Urinary bladder (tissue), 3 donors: ENCODE measurements at regions not wholly inside any gene's neighbourhood (a gene's known extent, or its start where the extent isn't known, plus 50 kb on each side); places are given as distances from the start of the nearest gene placed in this dataset.

Experiments
- DNase-seq: peaks from one replicate; pipeline ENCODE4 v3.0.0-alpha.2; 2015; ENCODE audit errors: extremely low spot score
- H3K27ac ChIP-seq: one replicate; pipeline ENCODE4 v1.5.1; 2013; ENCODE audit warnings: low read depth, mild to moderate bottlenecking, moderate library complexity
- H3K36me3 ChIP-seq: one replicate; pipeline ENCODE4 v1.6.1; 2013; ENCODE audit warnings: mild to moderate bottlenecking, moderate library complexity; ENCODE audit not compliant: insufficient read depth
- H3K4me1 ChIP-seq: one replicate; pipeline ENCODE4 v1.6.1; 2013; ENCODE audit warnings: mild to moderate bottlenecking, moderate library complexity; ENCODE audit not compliant: insufficient read depth
- H3K4me3 ChIP-seq: one replicate; pipeline ENCODE4 v1.5.1; 2013; ENCODE audit warnings: low read depth, low read length
- WGBS: extraction: QIAGEN DNeasy Blood & Tissue Kit; methylation state at CpG from one replicate; pipeline ENCODE4 v1.1.7; 2013; 5-methylcytosine and 5-hydroxymethylcytosine counted together
- donor health status: healthy with polysubstance abuse.
- donor health status: healthy.

DNA sequence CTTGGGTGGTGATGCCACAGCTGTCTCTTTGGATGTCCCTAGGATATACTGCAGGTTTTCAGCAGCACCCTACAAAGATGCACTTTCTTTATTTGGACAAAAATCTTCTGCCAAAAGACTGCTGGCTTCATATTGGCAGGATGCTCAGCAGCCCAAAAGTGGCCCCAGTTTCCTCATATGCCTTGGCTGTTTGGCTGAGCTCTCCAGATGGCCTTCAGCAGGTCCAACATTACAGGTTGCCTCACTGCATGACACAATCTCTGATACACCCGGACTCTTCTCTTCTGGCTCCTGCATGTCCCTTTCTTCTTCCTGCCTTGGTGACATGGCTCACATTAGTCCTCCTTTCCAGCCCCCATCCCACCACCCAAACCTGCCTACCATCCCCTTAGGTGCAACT lies 323.7 kb upstream of the CDH4 start:
- Histone ChIP-seq H3K4me3 (no peak overlapping the region), H3K27ac (no peak overlapping the region), H3K36me3 (no peaks in the 10 kb centered on the region), H3K4me1 (no peaks in the 10 kb centered on the region)
- WGBS, result 75% methylated on average over 1 of the region's 1 CpG
- DNase-seq, result no peak

DNA sequence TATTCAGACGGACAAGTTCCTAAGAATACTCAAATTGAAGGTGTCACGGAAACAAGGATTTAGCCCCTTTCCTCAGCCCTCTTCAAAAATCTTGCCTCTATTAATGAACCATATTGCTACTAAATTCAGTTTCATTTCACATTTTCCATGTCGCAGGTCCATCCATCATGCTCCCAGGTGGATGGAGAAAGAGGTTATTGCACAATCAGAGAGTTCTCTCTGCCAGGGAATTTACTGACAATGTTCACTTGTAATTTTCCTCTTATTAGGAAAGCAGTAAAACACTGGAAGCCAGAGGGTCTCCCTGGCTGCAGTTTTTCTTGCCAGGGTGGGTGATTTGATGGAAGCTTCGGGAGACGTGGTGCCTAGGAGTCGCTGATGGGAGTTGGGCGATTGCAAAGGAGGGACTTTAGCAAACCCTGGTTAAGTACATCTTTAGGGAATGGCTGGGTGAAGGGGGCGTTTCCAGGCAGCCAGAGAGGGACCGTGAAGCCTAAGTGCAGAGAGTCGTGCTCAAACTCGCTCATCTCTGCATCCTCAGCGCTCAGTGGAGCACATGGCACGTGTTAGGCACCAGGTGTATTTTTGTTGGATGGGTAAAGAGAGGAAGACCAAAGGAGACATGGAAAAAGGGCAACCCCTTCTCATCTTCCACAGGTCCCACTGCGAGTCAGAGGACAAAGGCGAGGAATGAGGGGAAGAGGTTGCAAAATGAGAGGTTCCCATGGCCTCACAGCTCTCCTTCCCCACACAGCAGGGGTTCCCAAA lies 321.9 kb upstream of the CDH4 start:
- WGBS, result 75% methylated on average over 15 of the region's 15 CpGs

DNA sequence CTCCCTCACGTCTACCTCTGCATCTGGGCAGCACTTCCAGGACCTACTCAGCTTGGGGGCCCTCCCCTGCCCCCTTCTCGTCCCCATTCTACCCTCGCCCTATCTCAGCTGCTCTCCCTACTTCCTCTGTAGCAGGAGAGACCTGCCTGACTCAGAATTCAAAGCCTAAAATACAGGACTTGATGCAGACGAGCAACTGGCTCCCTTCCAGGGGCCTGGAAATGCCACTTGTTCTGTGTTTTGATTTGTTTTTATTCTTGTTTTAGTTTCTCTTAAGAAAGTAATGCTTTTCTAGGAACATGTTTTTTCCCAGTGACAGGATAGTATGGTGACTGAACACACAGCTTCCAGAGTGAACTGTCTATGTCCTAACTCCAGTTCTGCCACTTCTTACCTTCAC lies 320.4 kb upstream of the CDH4 start:
- no peak for DNase-seq
- no peak overlapping the region for H3K27ac ChIP-seq
- H3K4me3 ChIP-seq, result no peak overlapping the region
- 21% methylated on average over 4 of the region's 4 CpGs for WGBS
- H3K4me1 ChIP-seq, result no peaks in the 10 kb centered on the region
- no peaks in the 10 kb centered on the region for H3K36me3 ChIP-seq

More for the DNA sequence above, 321.9 kb upstream of the CDH4 start:
- no peaks in the 10 kb centered on the region for H3K4me1 ChIP-seq
- H3K27ac ChIP-seq, result no peak overlapping the region
- no peak overlapping the region for H3K4me3 ChIP-seq
- H3K36me3 ChIP-seq, result no peaks in the 10 kb centered on the region
- DNase-seq, result no peak

DNA sequence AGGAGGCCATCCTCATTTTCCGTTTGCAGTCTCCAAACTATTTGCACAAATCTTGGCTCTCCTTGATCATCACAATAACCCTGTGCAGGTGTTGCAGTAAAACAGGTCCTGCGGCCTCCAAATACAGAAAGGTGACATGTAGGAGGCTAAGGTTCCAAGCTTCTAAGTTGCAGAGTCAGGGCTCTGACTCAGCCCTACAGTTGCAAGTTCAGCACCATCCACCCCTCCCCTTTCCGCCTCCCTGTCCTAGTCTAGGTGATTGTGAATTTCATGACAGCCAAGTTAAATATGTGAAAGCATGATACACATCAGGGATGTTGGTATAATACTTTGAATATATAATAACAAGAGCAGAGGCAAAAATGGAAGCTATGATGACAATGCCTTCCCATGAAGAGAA lies 317.3 kb upstream of the CDH4 start:
- Histone ChIP-seq H3K4me3 (no peak overlapping the region), H3K27ac (no peak overlapping the region), H3K4me1 (no peaks in the 10 kb centered on the region), H3K36me3 (no peaks in the 10 kb centered on the region)
- no peak for DNase-seq
- 79% methylated on average over 3 of the region's 3 CpGs for WGBS

DNA sequence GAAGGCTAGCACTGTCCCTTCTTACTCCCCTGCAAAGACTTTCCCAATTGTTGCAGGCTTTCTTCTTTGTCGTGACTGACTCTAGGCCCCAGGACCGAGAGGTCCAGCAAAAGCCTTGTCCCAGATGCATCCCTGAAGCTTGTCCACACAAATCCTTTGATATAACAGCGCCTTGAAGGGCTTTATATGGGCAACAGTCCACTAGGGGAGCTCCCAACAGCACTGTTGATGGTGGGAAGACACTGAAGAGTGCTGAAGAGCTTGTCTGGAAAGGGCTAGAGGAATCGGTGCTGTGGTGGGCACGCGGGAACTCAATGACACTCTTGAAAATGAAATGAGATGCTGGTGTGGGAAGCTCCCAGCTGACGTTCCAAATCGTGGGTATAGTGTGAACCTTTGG lies 316.1 kb upstream of the CDH4 start:
- DNase-seq, result no peak
- WGBS, result 67% methylated on average over 8 of the region's 8 CpGs
- Histone ChIP-seq H3K36me3 (no peaks in the 10 kb centered on the region), H3K27ac (no peak overlapping the region), H3K4me1 (no peaks in the 10 kb centered on the region), H3K4me3 (no peak overlapping the region)

DNA sequence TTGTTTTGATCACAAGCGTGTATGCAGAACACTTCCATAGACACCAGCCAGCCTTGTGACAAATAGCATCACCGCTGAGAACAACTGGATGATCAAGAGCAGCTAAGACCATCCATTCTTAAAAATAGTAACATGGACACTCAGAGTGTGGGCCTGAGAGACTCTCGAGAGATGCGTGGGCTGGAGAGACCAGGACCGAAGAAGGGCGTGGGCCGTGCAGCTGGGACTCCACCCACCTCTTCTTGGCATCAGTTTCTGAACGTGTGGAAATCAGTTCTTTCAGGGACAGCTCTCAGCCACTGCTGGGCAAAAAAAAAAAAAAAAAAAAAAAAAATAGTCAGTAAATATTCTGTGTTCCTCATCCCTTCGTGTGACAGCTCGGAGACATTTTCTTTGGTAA lies 314.5 kb upstream of the CDH4 start:
- 65% methylated on average over 10 of the region's 10 CpGs for WGBS
- H3K36me3 ChIP-seq, result no peaks in the 10 kb centered on the region
- no peak for DNase-seq
- no peak overlapping the region for H3K27ac ChIP-seq
- H3K4me3 ChIP-seq, result no peak overlapping the region
- no peaks in the 10 kb centered on the region for H3K4me1 ChIP-seq

DNA sequence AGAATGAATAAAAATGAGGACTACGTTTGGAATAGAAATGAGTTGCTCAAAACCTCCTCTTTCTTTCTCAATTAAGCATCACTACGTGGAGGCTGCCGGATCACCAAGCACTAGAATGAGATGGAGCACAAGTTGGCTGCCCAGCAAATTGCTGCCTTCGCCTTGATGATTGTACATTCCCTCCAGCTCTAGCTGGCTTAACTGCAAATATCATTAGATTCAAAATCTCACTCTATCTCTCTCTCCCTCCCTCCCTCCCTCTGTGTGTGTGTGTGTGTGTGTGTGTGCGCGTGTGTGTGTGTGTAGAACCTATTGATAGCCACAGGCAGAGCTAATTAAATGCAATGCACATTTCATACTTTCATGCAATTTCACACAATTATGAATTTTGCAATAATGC lies 310.7 kb upstream of the CDH4 start:
- WGBS, result 85% methylated on average over 6 of the region's 6 CpGs
- no peak overlapping the region for H3K27ac ChIP-seq
- no peak overlapping the region for H3K4me3 ChIP-seq

DNA sequence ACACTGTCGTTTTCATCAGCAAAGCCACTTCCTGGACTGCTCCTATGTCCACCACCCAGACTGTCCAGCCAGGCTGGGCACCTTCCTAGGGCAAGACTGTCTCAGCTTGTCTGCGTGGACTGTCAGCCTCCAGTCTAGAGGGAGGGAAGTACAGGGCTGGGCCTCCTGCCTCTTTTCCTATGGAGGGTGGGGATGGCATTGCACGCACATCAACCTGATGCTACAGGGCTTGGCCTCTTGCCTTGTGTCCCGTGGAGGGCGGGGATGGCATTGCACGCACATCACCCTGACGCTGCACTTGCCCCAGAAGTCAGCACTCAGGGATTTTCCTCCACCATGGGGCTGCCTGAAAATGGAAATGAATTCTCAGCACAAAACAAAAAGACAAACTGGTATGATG lies 304.2 kb upstream of the CDH4 start:
- Histone ChIP-seq H3K27ac (no peak overlapping the region), H3K4me1 (no peaks in the 10 kb centered on the region), H3K4me3 (no peak overlapping the region), H3K36me3 (no peaks in the 10 kb centered on the region)
- no peak for DNase-seq
- WGBS, result 88% methylated on average over 7 of the region's 7 CpGs

More for the DNA sequence above, 310.7 kb upstream of the CDH4 start:
- Histone ChIP-seq H3K36me3 (no peaks in the 10 kb centered on the region), H3K4me1 (no peaks in the 10 kb centered on the region)
- no peak for DNase-seq

DNA sequence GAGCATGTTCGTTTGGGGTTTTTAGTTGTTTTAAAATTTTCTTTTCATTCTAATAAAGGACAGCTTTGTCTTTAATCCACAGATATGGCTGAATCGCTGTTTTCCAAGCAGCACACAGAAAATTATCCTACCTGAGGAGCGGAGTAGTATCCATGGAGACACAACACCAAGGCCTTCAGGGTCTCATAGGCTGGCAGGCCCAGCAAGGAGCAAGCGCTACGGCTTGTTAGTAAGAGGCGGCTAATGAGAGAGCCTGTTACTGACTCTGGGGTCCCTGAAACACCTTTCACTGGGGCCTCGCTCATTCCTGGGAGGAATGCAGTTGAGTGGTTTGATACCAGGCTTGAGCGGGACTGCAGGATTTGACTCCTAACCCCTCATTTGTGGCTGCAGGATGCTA lies 303.8 kb upstream of the CDH4 start:
- Histone ChIP-seq H3K4me1 (no peaks in the 10 kb centered on the region), H3K36me3 (no peaks in the 10 kb centered on the region), H3K27ac (no peak overlapping the region), H3K4me3 (no peak overlapping the region)
- 84% methylated on average over 8 of the region's 8 CpGs for WGBS
- no peak for DNase-seq

DNA sequence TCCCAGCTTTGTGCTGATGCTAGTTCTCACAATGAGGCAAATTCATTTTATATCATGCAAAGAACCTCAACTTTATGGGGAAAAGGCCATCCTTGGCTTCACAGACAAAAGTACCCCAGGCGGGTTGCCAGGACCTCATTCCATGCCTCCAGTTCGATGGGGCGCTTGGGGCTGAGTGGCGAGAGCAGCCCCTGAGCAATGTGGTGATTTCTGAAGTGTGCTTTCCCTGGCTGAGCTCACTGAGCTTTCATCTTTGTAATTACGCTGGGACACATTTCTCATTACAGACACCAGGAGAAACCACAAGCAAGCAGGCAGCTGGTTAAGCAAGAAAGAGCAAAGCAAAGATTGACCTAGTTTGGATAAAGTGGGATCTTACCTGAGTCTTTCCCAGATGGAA lies 301.5 kb upstream of the CDH4 start:
- Histone ChIP-seq H3K4me3 (no peak overlapping the region), H3K27ac (no peak overlapping the region), H3K4me1 (no peaks in the 10 kb centered on the region), H3K36me3 (no peaks in the 10 kb centered on the region)
- 75% methylated on average over 5 of the region's 5 CpGs for WGBS
- DNase-seq, result no peak

DNA sequence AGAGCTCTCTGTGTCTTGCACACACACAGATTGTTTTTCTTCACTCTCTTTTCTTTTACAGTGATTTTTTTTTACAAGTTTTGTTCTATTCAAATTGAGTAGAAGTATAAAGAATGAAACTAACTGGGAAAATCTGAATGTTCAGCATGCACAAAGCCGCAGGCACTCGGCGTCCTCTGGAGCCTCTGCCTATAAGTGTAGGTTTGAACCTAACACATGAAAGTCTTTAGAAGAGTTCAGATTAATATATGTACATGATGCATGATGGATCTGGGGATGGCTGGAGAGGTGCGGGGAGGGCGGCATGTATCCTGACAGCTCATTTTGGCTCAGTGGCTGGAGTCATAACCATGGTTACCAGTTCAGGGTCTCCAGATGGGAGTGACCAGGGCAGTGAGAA lies 301.1 kb upstream of the CDH4 start:
- Histone ChIP-seq H3K4me3 (no peak overlapping the region), H3K36me3 (no peaks in the 10 kb centered on the region), H3K27ac (no peak overlapping the region), H3K4me1 (no peaks in the 10 kb centered on the region)
- WGBS, result 90% methylated on average over 5 of the region's 5 CpGs
- no peak for DNase-seq

DNA sequence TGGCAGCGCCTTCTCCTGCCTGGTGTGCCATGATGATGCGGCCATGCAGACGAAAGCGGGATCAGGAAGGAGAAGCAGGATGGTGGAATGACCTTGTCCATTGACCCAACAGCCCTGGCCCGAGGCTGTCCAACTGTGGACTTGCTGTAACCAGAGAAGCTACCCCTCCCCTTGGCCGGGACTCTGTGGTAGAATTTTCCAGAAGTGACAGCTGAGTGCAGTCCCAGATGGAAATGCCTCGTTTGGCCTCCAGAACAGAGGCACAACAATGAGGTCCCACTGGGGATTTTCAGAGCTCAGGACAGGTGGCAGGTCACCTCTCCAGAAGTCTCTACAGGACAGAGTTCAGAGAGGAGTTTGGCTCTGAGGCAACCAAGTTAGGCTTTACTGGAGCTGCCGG lies 299.2 kb upstream of the CDH4 start:
- DNase-seq, result no peak
- H3K36me3 ChIP-seq, result no peaks in the 10 kb centered on the region
- no peaks in the 10 kb centered on the region for H3K4me1 ChIP-seq
- no peak overlapping the region for H3K27ac ChIP-seq
- H3K4me3 ChIP-seq, result no peak overlapping the region
- 84% methylated on average over 8 of the region's 8 CpGs for WGBS

DNA sequence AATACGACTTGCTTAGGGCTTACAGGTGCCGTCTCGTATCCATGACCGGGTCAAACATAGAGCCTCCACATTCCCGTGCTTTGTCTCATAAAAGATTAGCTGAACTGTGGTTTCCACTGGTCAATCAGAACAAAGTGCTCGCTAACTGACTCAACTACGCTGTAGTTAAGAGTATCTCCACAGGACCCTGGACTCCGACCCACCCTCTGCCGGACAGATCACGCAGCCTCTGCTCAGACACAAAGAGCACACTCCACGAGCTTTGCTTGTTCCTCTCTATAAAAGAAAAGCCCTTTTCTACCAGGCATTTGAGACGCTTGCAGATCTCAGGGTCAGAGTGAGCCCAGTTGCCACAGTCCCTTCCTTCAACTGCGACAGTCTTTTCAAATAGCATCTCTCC lies 298.7 kb upstream of the CDH4 start:
- no peak overlapping the region for H3K4me3 ChIP-seq
- no peak for DNase-seq
- H3K36me3 ChIP-seq, result no peaks in the 10 kb centered on the region
- no peak overlapping the region for H3K27ac ChIP-seq
- WGBS, result 74% methylated on average over 13 of the region's 13 CpGs
- no peaks in the 10 kb centered on the region for H3K4me1 ChIP-seq

DNA sequence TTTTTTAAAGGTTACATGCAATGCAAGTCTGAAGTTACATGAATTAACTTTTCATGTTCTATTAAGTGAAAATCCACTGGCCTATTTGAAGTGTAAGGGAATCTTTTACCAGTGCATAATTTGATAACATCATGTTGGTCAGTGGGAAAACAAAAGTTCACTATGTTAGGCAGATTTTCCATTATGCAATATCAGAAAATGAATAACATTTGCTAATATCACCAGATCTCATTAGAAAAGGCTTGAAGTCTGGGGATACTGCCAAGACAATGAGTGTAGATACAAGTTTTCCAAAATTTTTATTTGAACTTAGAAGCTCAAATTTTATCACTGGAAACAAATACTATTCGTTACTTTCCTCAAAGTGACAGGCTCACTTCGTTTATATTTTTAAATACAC lies 296.4 kb upstream of the CDH4 start:
- H3K36me3 ChIP-seq, result no peaks in the 10 kb centered on the region
- no peak overlapping the region for H3K27ac ChIP-seq
- WGBS, result 51% methylated on average over 2 of the region's 2 CpGs
- no peaks in the 10 kb centered on the region for H3K4me1 ChIP-seq
- DNase-seq, result no peak
- H3K4me3 ChIP-seq, result no peak overlapping the region

DNA sequence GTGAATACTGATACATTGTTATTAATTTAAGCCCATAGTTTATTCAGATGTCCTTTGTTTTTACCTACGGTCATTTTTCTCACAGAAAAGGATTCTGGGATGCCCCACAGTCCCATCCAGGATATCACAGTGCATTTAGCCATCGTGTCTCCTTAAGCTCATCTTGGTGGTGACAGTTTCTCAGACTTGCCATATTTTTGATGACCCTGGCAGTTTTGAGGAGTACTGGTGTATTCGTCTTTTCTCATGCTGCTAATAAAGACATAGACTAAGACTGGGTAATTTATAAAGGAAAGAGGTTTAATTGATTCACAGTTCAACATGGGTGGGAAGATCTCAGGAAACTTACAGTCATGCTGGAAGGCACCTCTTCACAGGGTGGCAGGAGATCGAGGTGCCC lies 295.9 kb upstream of the CDH4 start:
- no peak overlapping the region for H3K4me3 ChIP-seq
- no peaks in the 10 kb centered on the region for H3K36me3 ChIP-seq
- 74% methylated on average over 4 of the region's 4 CpGs for WGBS
- H3K27ac ChIP-seq, result no peak overlapping the region
- no peak for DNase-seq
- H3K4me1 ChIP-seq, result no peaks in the 10 kb centered on the region
